Stimulated activated memory B cell treated with anti-CD40 and anti-IgM and Interleukin-4, amounts not matched to agents 10 μg/mL and 1 μg/mL and 100 μg/mL, for 72 hours (primary cell): ENCODE measurements at regions not wholly inside any gene's neighbourhood (a gene's known extent, or its start where the extent isn't known, plus 50 kb on each side); places are given as distances from the start of the nearest gene placed in this dataset.
"Not testable (repeated sequence)": the region's sequence is repeated elsewhere in the genome, so short reads cannot be mapped to it uniquely, and the experiment has no call there.

Experiments
- ATAC-seq: fragments of 150-1000 bp; cut with Tn5 transposase; 2 replicates; pipeline ENCODE4 v1.10.0; 2021
- H3K27ac Mint-ChIP-seq: one replicate; pipeline ENCODE4 v1.8.0; 2022; ENCODE audit warnings: mild to moderate bottlenecking, mixed read lengths
- H3K27me3 Mint-ChIP-seq: one replicate; pipeline ENCODE4 v1.8.0; 2022; ENCODE audit warnings: mixed read lengths
- H3K36me3 Mint-ChIP-seq: one replicate; pipeline ENCODE4 v1.8.0; 2022; ENCODE audit warnings: mixed read lengths
- H3K4me1 Mint-ChIP-seq: one replicate; pipeline ENCODE4 v1.8.0; 2022; ENCODE audit warnings: mixed read lengths
- H3K4me3 Mint-ChIP-seq: one replicate; pipeline ENCODE4 v1.8.0; 2022; ENCODE audit warnings: mild to moderate bottlenecking, moderate library complexity, mixed read lengths
- H3K9me3 Mint-ChIP-seq: one replicate; pipeline ENCODE4 v1.8.0; 2022; ENCODE audit warnings: mixed read lengths

DNA sequence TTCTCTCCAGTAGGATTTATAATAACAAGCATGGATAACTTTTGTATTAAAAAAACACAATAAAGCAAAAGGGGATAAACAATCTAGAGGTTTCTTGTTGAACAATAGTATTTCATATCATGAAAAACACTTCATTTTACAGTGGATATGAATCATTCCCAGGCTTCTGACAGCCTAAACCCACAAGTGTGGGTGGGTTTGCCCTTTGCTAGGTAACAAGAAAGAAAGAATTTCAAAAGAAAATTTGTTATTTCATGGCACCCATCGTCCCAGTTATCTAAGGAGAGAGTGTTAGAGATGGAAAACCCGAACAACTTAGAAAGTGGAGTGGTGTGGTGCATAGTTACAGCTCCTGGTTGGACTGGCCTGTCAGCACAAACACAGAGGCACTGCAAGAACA lies 76.1 kb upstream of the GPR6 start:
- no peaks in the 10 kb centered on the region for H3K36me3 Mint-ChIP-seq
- no peak overlapping the region for H3K4me3 Mint-ChIP-seq
- H3K27ac Mint-ChIP-seq, result no peak overlapping the region
- no peaks in the 10 kb centered on the region for H3K9me3 Mint-ChIP-seq
- H3K27me3 Mint-ChIP-seq, result peaks cover 9% of the 10 kb centered on the region
- ATAC-seq, result no peak
- peaks cover 8% of the 10 kb centered on the region for H3K4me1 Mint-ChIP-seq

DNA sequence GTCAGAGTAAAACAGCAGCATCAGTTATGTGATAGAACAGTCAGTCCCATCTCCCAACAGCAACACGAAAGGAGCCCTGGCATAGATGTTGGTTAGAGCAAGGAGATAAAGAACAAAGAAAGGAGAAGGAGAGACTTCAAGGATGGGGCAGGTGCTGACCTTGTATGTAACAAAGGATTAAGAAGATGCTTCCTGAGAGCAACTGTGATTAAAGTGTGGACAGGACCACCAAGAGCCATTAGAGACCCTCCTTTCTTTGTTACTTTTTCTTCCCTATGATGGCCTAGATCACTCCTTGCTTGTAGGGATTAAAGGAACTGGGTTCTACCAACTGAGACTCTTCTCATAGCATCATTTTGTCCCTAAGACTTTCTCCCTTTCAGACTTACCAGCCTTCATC lies 75.2 kb upstream of the GPR6 start:
- no peaks in the 10 kb centered on the region for H3K36me3 Mint-ChIP-seq

DNA sequence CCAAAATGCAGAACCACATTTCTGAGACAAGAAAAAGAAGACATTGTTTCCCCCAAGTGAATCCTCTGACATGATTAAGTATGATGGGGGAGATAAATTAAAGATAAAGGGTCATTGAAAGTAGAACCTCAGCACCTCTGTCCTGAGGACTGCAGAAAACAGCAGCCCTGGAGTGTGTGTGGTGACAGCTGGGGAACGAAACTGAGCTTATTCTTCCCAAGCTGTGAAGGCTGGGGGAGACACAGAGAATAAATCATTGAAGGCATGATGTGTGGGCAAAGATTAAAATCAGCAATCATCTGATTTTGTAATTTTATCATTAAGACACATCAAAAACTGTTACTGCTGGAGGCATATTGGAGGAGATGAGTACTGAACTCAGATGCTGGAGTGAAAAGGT lies 67.5 kb upstream of the GPR6 start:
- no peak overlapping the region for H3K27ac Mint-ChIP-seq
- no peak for ATAC-seq
- peaks cover 15% of the 10 kb centered on the region for H3K27me3 Mint-ChIP-seq
- H3K36me3 Mint-ChIP-seq, result no peaks in the 10 kb centered on the region
- no peaks in the 10 kb centered on the region for H3K9me3 Mint-ChIP-seq
- no peaks in the 10 kb centered on the region for H3K4me1 Mint-ChIP-seq
- no peak overlapping the region for H3K4me3 Mint-ChIP-seq

More for the DNA sequence above, 75.2 kb upstream of the GPR6 start:
- no peak for ATAC-seq
- no peak overlapping the region for H3K27ac Mint-ChIP-seq
- H3K9me3 Mint-ChIP-seq, result no peaks in the 10 kb centered on the region
- peaks cover 9% of the 10 kb centered on the region for H3K27me3 Mint-ChIP-seq
- H3K4me1 Mint-ChIP-seq, result no peaks in the 10 kb centered on the region
- H3K4me3 Mint-ChIP-seq, result no peak overlapping the region

DNA sequence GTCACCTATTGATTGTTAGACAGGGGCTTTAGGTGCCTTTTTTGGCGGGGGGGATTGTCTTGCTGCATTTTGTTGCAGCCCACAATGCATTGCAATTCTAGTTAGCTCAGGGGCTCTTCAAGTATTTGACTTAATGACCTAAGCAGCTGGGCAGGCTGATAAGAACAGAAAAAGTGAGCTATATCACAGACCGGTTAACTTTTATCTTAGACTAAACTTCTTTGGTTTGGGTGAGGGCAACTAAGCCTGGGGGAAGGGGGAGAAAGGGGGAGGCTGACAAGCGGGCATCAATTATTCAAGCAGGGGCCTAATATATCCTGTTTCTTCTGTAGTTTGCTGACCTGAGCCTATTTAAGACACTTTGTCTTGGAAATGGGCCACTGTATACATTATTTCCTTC lies 66.0 kb upstream of the GPR6 start:
- Mint-ChIP-seq H3K27ac (no peak overlapping the region), H3K4me3 (no peak overlapping the region), H3K9me3 (peaks cover 3% of the 10 kb centered on the region), H3K36me3 (no peaks in the 10 kb centered on the region), H3K4me1 (no peaks in the 10 kb centered on the region), H3K27me3 (peaks cover 7% of the 10 kb centered on the region)
- no peak for ATAC-seq

DNA sequence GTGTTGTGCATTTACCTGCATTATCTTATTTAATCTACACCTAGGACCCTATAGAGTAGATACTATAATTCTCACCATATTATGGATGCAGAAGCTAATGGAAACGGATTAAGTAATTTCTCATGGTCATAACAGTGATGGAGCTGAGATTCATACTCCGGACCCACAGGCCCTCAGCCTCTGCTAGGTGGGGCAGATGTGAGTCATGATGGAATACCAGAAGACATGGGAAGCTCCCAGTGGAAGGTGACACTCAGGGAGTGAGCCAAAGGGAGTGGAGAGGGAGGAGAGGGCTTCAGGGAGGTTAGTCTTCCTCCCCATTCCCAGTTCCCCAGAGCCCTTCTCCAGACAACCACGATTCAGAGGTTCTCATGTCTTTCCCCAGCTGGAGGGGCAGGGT lies 65.2 kb upstream of the GPR6 start:
- H3K4me3 Mint-ChIP-seq, result no peak overlapping the region
- H3K4me1 Mint-ChIP-seq, result no peaks in the 10 kb centered on the region
- peaks cover 7% of the 10 kb centered on the region for H3K27me3 Mint-ChIP-seq
- ATAC-seq, result no peak
- no peak overlapping the region for H3K27ac Mint-ChIP-seq
- H3K36me3 Mint-ChIP-seq, result no peaks in the 10 kb centered on the region
- peaks cover 3% of the 10 kb centered on the region for H3K9me3 Mint-ChIP-seq

DNA sequence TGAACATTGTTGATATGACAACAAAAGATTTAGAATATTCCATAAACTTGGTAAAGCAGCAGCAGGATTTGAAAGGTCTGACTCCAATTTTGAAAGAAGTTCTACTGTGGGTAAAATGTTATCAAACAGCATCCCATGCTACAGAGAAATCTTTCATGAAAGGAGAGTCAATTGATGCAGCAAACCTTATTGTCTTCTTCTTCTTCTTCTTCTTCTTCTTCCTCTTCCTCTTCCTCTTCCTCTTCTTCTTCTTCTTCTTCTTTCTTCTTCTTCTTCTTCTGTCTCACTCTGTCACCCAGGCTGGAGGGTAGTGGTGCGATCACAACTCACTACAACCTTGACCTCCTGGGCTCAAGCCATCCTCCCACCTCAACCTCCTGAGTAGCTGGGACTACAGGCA lies 62.4 kb upstream of the GPR6 start:
- ATAC-seq, H3K27me3 Mint-ChIP-seq, H3K4me1 Mint-ChIP-seq, H3K9me3 Mint-ChIP-seq, H3K36me3 Mint-ChIP-seq, H3K4me3 Mint-ChIP-seq, H3K27ac Mint-ChIP-seq: not testable (repeated sequence)

DNA sequence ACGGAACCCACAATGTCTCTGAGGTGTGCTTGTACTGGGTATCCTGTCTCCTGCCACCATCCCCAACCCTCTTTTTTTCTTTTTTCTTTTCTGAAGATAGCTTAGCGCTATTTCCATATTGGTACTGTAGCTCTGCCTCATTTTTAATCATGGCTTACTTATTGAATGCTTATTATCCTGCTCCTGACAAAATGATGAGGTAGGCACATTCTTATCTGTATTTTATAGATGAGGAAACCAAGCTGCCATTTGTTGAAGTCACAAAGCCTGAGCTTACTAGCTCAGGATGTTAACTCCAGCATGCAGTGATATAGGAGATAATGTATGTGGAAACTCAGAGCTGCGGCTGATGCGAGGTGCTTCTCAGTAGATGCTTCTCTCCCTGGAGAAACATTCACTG lies 61.4 kb upstream of the GPR6 start:
- Mint-ChIP-seq H3K9me3 (peaks cover 3% of the 10 kb centered on the region), H3K27ac (no peak overlapping the region), H3K27me3 (peaks cover 10% of the 10 kb centered on the region), H3K36me3 (no peaks in the 10 kb centered on the region), H3K4me1 (no peaks in the 10 kb centered on the region), H3K4me3 (no peak overlapping the region)
- no peak for ATAC-seq

DNA sequence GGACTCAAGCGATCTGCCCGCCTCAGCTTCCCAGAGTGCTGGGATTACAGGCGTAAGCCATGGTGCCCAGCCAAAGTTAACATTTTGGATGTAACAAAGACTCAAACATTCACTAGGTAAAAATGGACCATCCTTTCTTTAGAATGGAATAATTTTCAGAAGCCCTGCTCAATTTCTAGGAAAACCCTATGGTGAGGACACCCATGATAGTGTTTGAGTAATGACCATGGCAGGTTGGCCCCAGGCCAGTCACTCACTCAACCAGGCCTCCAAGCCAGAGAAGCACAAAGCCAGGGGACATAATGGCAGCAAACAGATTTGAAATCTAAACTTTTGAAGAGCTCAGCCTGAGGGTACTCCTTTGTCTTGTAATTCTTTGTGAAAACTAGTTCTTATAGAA lies 59.9 kb upstream of the GPR6 start:
- Mint-ChIP-seq H3K27ac (no peak overlapping the region), H3K36me3 (no peaks in the 10 kb centered on the region), H3K4me3 (no peak overlapping the region), H3K9me3 (peaks cover 3% of the 10 kb centered on the region), H3K27me3 (peaks cover 10% of the 10 kb centered on the region), H3K4me1 (no peaks in the 10 kb centered on the region)
- ATAC-seq, result no peak

DNA sequence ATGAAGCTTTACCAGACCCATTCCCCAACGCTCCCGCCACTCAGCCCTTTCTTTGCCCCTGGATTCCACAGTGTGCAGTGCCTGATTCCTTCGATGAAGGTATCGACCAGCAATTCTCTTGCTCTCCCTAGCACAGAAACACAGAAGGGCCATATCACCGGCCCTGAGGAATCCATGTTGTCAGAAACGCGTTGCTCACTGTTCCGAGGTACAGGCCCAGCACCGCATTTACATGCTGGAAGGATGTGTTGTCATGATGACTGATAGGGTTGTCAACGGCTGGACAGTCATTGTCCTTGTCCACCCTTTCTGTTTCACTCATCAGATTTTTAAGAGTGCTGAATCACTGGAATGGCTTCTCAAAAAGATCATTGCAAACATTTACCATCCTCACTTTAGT lies 57.2 kb upstream of the GPR6 start:
- H3K27me3 Mint-ChIP-seq, result peaks cover 31% of the 10 kb centered on the region
- ATAC-seq, result no peak
- no peaks in the 10 kb centered on the region for H3K4me1 Mint-ChIP-seq

DNA sequence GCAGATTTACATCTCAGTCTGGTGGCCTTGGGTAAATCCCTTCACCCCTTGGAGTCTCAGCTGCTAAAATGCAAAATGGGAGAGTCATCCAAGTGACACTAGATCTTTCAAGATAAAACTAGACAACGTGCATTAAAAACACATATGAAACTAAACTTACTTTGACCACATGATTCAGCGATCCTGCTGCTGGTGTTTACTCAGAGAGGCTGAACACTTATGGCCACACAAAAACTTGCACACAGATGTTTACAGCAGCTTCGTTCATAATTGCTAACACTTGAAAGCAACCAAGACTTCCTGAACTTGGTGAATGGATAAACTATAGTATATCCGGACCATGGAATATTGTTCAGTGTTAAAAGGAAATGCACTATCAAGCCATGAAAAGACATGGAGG lies 55.3 kb upstream of the GPR6 start:
- no peaks in the 10 kb centered on the region for H3K4me1 Mint-ChIP-seq
- ATAC-seq, result no peak
- no peak overlapping the region for H3K27ac Mint-ChIP-seq
- no peaks in the 10 kb centered on the region for H3K36me3 Mint-ChIP-seq
- no peaks in the 10 kb centered on the region for H3K9me3 Mint-ChIP-seq
- no peak overlapping the region for H3K4me3 Mint-ChIP-seq
- H3K27me3 Mint-ChIP-seq, result peaks cover 33% of the 10 kb centered on the region

More for the DNA sequence above, 57.2 kb upstream of the GPR6 start:
- Mint-ChIP-seq H3K4me3 (no peak overlapping the region), H3K9me3 (peaks cover under 1% of the 10 kb centered on the region), H3K27ac (no peak overlapping the region), H3K36me3 (no peaks in the 10 kb centered on the region)

DNA sequence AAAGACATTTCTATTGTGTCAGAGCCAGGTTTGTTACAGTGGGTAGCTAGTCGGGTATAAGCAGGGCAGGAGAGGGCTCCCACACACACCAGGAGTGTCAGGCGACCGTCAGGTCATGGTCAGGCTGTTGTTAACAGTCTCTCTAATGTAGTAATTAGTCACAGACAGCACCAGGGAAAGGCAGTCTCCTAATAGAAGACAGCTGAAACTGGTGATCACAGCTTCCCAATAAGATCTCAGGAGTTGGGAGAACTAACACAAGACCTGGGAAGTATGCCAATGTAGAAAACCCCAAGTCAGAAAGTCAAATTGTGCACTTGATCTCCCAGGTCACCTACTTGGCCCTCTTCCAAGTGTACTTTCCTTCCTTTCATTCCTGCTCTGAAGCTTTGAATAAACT lies 53.0 kb upstream of the GPR6 start:
- no peak overlapping the region for H3K4me3 Mint-ChIP-seq
- H3K27ac Mint-ChIP-seq, result no peak overlapping the region
- H3K9me3 Mint-ChIP-seq, result no peaks in the 10 kb centered on the region
- ATAC-seq, result no peak
- H3K36me3 Mint-ChIP-seq, result no peaks in the 10 kb centered on the region
- H3K27me3 Mint-ChIP-seq, result peaks cover 33% of the 10 kb centered on the region
- H3K4me1 Mint-ChIP-seq, result no peaks in the 10 kb centered on the region

DNA sequence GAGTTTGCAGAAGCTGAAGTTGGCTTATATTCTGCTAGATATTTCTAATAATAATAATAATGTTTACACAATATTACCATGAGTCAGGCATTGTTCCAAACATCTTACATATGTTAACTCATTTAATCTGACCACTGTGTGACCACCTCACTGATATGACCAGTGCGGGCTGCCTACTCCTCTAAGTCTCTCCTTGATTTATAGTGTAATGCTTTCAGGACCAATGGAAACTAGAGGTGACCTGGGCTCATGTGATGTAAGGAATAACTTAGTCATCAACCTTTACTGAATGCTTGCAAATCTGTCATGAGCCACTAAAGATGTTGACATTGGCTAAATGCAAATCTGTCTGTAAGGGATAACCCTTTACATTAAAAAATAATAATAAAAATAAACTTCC lies 51.1 kb upstream of the GPR6 start:
- Mint-ChIP-seq H3K9me3 (no peaks in the 10 kb centered on the region), H3K27me3 (peaks cover 23% of the 10 kb centered on the region), H3K36me3 (no peaks in the 10 kb centered on the region), H3K27ac (no peak overlapping the region), H3K4me3 (no peak overlapping the region), H3K4me1 (no peaks in the 10 kb centered on the region)
- ATAC-seq, result no peak
